HG02973 (cell line): ENCODE measurements at regions not wholly inside any gene's neighbourhood (a gene's known extent, or its start where the extent isn't known, plus 50 kb on each side); places are given as distances from the start of the nearest gene placed in this dataset.
"Not testable (repeated sequence)": the region's sequence is repeated elsewhere in the genome, so short reads cannot be mapped to it uniquely, and the experiment has no call there.

Experiments used
- ATAC-seq: cut with Tn5 transposase; IDR thresholded peaks from one replicate; pipeline ENCODE4 v1.9.1; 2021; ENCODE audit warnings: moderate library complexity; ENCODE audit not compliant: unreplicated experiment

- not testable (repeated sequence) for ATAC-seq
These were observed 127.0 kb upstream of the NBPF11 start for GRCh38 chr1:148279002-148279542.

- ATAC-seq = not testable (repeated sequence)
These were observed 125.8 kb upstream of the NBPF11 start for GRCh38 chr1:148277865-148278279.

DNA sequence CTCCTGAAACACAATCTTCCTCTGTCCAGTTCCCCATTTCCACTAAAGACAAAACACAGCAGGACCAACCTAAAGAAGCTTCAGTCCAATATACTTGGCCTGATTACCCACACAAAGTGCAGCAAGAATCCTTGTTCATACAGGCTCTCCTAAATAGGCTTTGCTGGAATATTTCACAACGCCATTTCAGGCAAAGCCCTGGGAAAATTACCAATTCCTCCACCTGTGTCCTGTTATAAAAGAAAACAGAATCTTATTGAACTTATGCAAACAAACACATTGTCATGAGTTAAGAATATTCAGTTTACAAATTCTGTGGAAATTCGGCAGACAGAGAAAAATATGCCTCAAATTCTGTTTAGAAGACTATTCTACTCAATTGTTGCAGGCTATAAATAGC, 115.0 kb upstream of the NBPF11 start:
- ATAC-seq = not testable (repeated sequence)

- ATAC-seq = no peak
These were observed 112.5 kb upstream of the NBPF11 start for GRCh38 chr1:148264374-148265276.

DNA sequence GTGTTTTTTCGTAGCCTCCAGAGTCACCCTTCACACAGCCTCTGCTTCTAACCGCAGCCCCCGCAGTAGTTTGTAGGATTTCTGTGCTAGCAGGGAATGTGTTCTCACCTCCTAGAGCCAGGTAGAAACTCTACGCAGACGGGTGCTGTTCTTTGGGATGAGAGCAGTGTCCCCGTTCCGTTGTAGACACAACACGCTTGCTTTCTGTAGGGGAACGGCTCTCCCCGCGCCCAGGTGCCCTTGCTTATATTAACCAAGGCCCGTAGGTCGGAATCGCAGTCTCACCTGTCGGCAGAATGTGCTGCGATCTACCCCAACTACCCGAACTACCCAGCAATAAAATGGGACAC, 111.8 kb upstream of the NBPF11 start:
- no peak for ATAC-seq

DNA sequence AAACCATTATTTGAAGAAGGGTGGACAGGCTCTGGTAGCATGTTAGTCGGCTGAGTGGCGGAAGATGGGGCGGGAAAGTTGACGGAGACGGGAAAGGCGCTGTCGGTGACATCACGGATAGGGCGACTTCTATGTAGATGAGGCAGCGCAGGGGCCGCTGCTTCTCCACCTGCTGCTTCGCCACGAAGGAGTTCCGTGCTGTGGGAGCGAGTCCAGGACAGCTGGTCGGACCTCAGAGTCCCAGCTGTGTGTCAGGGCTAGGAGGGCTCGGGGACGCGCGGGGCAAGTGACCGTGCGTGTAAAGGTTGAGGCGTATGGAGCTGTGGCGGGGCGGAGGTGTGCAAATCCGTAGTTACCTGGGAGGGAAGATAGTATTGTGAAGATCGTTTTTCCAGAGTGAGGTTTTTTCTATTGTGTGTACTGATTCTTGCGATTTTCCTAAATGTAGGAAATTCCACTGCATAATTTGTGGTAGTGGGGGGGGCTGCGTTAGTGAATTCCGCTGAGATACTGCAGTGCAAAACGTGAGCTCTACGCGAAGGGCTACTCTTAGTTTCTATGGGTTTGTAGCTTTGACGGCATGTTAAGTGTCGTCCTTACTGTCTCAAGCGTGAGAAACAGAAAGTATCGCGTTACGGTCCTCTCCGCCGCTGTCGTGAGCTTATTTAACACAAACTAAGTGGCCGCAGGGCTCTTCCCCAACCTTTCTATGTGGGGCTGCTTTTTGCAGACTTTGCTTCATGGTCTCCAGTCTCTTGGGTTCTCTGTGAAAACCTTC, 111.2 kb upstream of the NBPF11 start:
- peak; percentile 69 for ATAC-seq

- ATAC-seq = not testable (repeated sequence)
These were observed 109.6 kb upstream of the NBPF11 start for GRCh38 chr1:148261684-148262083.

DNA sequence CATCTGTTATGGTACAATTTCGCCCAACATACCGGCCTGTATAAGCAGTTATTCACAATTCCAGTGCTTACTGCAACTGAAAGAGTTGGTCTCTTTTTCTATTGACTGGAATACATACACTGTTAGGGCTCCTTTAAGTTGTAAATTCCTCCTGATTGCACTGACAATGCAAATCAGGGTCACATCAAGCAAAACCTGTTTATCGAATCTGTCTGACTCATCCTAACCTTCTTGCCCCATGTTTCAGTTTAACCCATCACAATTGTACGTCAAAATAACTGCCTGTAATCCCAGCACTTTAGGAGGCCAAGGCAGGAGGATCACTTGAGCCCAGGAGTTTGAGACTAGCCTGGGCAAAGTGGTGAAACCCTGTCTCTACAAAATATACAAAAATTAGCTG, 105.8 kb upstream of the NBPF11 start:
- ATAC-seq = not testable (repeated sequence)

- not testable (repeated sequence) for ATAC-seq
These were observed 102.7 kb upstream of the NBPF11 start for GRCh38 chr1:148254611-148255429.

DNA sequence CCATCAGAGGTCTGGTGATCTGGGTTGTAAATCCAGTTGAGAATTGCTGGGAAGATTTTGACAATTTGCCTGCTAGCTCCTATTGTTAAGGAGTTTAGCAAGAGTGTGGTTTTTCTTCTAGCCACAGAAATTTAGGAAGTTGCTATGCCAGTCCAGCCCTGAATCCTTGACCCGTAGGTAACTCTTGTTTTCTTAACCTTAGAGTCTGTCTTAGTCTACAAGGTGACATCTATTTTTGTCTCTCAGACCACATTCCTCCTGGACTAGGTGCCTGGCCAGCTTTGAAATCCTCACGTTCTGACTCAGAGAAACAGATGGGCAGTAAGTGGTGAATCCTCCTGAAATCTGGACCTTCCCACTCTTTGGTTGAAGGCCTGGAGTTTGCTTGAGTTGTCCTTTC, 101.7 kb upstream of the NBPF11 start:
- not testable (repeated sequence) for ATAC-seq

GRCh38 chr1:148248798-148249197, 96.7 kb upstream of the NBPF11 start:
- ATAC-seq = not testable (repeated sequence)

DNA sequence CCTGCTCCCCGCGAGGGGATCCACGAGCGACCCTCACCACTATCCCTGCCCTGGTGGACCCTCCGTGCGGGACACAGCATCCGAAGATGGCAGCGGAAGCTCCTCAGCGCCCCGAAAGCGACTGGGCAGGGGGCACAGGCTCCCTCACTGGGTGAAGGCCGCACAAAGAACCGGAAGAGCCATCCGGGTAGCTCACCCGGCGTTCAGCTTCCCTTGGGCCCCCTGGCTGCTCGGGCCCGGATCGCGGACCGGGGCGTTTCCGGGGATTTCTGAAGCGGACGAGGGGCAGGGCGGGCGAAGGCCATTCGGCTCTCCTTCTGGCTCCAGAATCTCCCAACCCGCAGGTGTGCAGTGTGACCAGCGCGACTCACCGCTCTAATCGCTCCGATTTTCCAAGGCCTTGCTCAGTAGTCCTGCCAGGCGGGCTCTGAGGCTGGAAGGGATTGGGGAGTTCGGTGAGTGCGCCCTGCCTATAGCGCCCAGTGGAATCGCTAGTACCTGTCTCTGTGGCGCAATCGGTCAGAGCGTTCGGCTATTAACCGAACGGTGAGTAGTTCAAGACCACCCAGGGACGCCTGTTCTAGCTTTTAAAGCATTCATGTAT, 94.3 kb upstream of the NBPF11 start:
- not testable (repeated sequence) for ATAC-seq

DNA sequence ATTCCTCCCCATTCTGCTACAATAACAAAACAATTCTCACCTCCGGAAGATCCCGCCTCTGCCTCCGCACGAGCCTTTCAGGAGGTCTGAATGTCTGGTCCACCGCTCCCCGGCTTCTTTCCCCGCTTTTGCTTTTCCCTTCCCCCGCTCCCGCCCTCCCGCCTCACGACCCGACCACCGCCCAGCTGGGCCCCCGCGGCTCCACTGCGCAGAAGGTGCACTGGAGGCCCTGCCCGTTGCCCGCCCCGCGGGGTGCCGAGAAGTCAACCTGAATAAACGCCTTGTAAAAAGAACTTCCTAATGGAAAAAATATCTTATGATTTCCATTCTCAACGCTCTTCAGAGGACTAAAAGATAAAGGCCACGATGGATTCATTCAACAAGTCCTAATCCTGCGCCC, 93.8 kb upstream of the NBPF11 start:
- ATAC-seq = not testable (repeated sequence)

- not testable (repeated sequence) for ATAC-seq
These were observed 93.4 kb upstream of the NBPF11 start for GRCh38 chr1:148245443-148245842.

DNA sequence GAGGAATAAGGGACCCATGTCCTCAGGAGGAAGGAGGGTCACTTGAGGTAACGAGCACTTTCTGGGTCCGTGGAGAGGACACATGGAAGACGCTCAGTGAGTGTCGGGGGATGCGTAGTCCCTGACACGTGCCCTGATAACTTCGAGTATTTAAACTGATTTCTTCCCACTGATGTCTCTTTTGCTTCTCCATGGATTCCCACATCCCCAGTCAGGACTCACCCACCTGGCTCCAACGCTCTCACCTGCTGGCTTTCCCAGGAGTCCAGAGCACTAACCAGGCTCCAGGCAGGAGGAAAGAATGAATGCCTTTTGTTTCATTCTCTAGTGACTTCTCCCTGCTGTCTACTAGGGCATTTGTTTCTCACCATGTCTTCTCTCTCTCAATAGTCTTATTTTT, 81.2 kb upstream of the NBPF11 start:
- ATAC-seq = not testable (repeated sequence)

DNA sequence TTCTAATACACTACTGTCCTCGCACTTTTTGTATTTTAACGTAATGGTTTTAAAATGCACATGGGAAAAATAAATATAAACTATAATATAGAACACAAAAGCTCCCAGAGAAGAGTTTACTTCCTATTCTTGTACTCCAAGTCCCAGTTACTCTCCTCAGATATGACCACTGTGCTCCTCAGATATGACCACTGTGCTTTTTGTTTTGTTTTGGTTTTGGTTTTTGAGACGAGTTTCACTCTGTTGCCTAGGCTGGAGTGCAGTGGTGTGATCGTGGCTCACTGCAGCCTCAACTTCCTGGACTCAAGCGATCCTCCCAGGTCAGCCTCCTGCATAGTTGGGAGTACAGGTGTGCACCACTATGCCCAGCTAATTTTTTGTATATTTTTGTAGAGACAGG, 76.8 kb upstream of the NBPF11 start:
- ATAC-seq = not testable (repeated sequence)

GRCh38 chr1:148222399-148223159, 70.5 kb upstream of the NBPF11 start:
- ATAC-seq = not testable (repeated sequence)

DNA sequence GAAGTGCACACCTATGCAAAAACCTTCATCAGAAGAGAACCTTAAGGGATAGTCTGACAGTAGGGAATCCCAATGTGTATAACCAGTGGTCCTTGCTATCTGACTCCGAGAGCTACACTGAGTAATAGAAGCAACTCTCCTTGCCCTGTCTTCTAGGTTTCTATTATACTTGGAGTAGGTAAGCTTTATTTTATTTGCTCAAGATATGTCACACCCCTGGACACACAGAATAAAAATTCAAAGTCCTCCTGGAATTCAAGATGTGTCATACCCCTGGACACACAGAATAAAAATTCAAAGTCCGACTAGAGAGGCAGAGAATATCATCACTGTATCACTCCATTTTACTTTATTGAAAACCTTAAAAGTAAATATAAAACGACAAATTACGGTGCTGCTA, 69.5 kb upstream of the NBPF11 start:
- ATAC-seq = not testable (repeated sequence)

DNA sequence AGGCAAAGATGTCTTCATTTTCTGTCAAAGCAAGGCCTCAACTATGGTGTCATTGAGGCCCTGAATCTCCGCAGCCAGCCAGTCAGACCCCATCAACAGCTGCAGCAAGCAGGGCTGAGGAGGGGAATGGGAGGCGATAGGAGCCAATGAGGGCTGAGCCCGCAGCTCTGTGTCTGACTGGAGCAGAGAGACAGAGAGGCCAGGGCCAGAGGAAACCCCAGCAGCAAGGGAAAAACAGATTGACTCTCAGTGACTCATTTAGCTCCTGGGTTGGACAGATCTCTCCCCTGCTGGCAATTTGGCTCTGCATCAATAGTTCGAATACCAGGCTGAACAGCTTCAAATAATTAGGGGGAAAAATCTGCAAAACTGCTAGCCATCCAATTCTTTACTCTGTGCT, 67.1 kb upstream of the NBPF11 start:
- ATAC-seq = not testable (repeated sequence)

DNA sequence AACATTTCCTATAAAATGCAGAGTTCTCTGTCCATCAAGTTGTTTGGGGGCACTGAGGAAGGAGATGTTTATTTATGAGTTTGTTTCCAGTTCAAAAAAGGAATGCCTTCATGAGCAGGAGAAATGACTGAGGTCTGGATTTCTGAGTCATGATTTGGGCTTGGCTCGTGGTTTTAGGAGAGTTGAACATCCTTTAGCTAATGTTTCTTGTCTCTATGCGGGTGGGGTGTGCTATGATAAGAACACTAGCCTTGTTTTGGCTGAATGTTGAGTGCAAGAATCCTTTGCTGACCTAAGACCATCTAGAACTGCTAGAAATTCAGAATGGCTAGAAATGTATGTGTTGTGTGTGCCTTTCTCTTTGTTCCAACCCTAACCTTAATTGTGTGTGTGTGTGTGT, 59.1 kb upstream of the NBPF11 start:
- ATAC-seq = not testable (repeated sequence)
